Right lobe of liver (tissue), 6 donors: ENCODE measurements at regions not wholly inside any gene's neighbourhood (a gene's known extent, or its start where the extent isn't known, plus 50 kb on each side); places are given as distances from the start of the nearest gene placed in this dataset.

ENCODE experiments used
- ATAC-seq, 4 donors: fragments of 200-7000 bp; cut with Tn5 transposase; one replicate each; pipeline ENCODE4 v1.9.1; 2020; ENCODE audit warnings: mild to moderate bottlenecking in 4 of 4, moderate library complexity in 4 of 4
- DNase-seq, 3 donors: peaks; one replicate each; pipeline ENCODE4 v3.0.0-alpha.2; 2020
- H3K27ac ChIP-seq, 3 donors: fragments of 200-600 bp; one replicate each; pipeline ENCODE4 v1.8.0; 2022
- H3K27me3 ChIP-seq, 2 donors: fragments of 200-600 bp; one replicate each; pipeline ENCODE4 v1.8.0; 2022
- H3K36me3 ChIP-seq, 4 donors: fragments of 200-600 bp; sonication (generic) in 1 of 4; one replicate each; pipeline versions ENCODE4 v1.5.1 to v1.8.0; 2017 to 2022; ENCODE audit warnings: control low read depth in 1 of 4
- H3K4me1 ChIP-seq, 4 donors: fragments of 200-600 bp; sonication (generic) in 1 of 4; one replicate each; pipeline versions ENCODE4 v1.5.1 to v1.8.0; 2017 to 2022; ENCODE audit warnings: control low read depth in 1 of 4
- H3K4me3 ChIP-seq, 3 donors: fragments of 200-600 bp; one replicate each; pipeline ENCODE4 v1.8.0; 2022
- H3K9me3 ChIP-seq, 4 donors: fragments of 200-600 bp; sonication (generic) in 1 of 4; one replicate each; pipeline versions ENCODE4 v1.5.1 to v1.8.0; 2017 to 2022; ENCODE audit warnings: control low read depth in 1 of 4
- POLR2A ChIP-seq: fragments of 450-650 bp; IDR thresholded peaks from one replicate; pipeline ENCODE4 v1.6.1; 2017; ENCODE audit warnings: antibody characterized with exemption, mild to moderate bottlenecking
- WGBS: methylation state at CpG from one replicate; pipeline ENCODE4 v1.1.6; 2018; ENCODE audit warnings: low coverage, low lambda C conversion rate; ENCODE audit not compliant: insufficient coverage; ENCODE audit errors: missing lambda C conversion rate; 5-methylcytosine and 5-hydroxymethylcytosine counted together
- intact Hi-C, 2 donors: fragments of 100-400 bp; cut with DNase I; formaldehyde crosslinking; loops; one replicate each; pipeline versions ENCODE4 v1.11.2 to v1.14.1; 2022
- TF ChIP-seq, protein P1 (sequence below), 4 donors: fragments of 200-600 bp in 3 of 4; fragments of 450-650 bp in 1 of 4; IDR thresholded peaks; one replicate each; pipeline versions ENCODE4 v1.5.1 to v1.8.0; 2016 to 2022; ENCODE audit warnings: antibody characterized with exemption in 4 of 4, mild to moderate bottlenecking in 2 of 4
- donor health status: DM: no; HTN: yes; CAD: no.
- donor health status: DM: no; HTN: no; CAD: no.
- donor health status: DM: no; HTN: no; CAD: no.
- donor health status: DM: no; HTN: yes; CAD: no.
- donor health status: DM: no; HTN: yes; CAD: no.

DNA sequence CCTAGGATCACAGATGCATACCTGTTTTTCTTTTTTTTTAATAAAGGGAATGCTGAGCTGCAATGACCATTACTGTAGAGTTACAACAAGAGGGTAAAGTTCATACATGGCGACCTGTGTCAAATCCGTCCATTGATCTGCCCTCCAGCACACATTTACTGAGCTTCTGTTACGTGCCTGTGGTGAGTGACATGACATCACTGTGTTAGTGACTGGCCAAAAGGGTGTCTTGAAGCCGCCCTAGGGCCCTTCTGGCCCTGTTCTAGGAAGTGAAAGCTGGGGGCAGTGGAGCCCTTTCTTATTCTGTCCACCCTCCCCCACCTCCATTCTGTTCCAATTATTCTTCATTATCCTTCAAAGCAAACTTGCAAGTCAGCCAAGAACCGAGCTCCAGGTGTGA lies 66.3 kb downstream of the ZIC5 start:
- Histone ChIP-seq H3K9me3 (no peaks in the 10 kb centered on the region), H3K27ac (no peak overlapping the region), H3K4me1 (peaks cover 0 to 26% (median 12%) of the 10 kb centered on the region in 4 donors), H3K27me3 (no peaks in the 10 kb centered on the region), H3K36me3 (no peaks in the 10 kb centered on the region), H3K4me3 (no peak overlapping the region)
- 37% methylated on average over 5 of the region's 5 CpGs for WGBS
- no peak for DNase-seq
- intact Hi-C loops, result no loop called here
- peak in 3 of 4 donors; percentile 1 to 36 (median 1) for ATAC-seq
- TF ChIP-seq, protein P1, sequence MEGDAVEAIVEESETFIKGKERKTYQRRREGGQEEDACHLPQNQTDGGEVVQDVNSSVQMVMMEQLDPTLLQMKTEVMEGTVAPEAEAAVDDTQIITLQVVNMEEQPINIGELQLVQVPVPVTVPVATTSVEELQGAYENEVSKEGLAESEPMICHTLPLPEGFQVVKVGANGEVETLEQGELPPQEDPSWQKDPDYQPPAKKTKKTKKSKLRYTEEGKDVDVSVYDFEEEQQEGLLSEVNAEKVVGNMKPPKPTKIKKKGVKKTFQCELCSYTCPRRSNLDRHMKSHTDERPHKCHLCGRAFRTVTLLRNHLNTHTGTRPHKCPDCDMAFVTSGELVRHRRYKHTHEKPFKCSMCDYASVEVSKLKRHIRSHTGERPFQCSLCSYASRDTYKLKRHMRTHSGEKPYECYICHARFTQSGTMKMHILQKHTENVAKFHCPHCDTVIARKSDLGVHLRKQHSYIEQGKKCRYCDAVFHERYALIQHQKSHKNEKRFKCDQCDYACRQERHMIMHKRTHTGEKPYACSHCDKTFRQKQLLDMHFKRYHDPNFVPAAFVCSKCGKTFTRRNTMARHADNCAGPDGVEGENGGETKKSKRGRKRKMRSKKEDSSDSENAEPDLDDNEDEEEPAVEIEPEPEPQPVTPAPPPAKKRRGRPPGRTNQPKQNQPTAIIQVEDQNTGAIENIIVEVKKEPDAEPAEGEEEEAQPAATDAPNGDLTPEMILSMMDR (IDR thresholded peaks at IDR 0.05), result no peak
- no peak for TF ChIP-seq POLR2A

DNA sequence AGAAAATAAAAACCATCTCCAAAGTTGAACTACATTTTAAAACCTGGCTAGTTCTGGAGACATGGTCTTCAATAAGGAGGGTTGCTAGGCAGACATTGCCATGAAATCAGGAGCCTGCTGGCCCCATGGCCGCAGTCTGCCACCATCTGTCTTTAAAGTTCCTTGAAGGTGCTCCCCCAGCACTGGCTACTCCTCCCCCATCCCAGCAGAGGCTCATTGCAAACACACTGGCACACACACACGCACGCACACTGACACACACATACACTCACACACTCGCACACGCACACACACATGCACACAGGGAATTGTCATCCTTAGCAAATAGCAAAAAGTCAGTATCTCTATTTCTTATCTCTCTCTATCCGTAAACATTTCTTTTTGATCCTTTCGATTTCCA lies 68.4 kb downstream of the ZIC5 start:
- no peaks in the 10 kb centered on the region for H3K36me3 ChIP-seq
- intact Hi-C loops, result no loop called here
- TF ChIP-seq, protein P1 (IDR thresholded peaks at IDR 0.05), result no peak
- no peak for TF ChIP-seq POLR2A
- H3K4me1 ChIP-seq, result peaks cover 0 to 8% (median 3%) of the 10 kb centered on the region in 4 donors
- H3K9me3 ChIP-seq, result no peaks in the 10 kb centered on the region
- H3K4me3 ChIP-seq, result no peak overlapping the region
- no peak overlapping the region for H3K27ac ChIP-seq
- no peak for DNase-seq
- no peak for ATAC-seq
- 72% methylated on average over 5 of the region's 7 CpGs for WGBS
- no peaks in the 10 kb centered on the region for H3K27me3 ChIP-seq

DNA sequence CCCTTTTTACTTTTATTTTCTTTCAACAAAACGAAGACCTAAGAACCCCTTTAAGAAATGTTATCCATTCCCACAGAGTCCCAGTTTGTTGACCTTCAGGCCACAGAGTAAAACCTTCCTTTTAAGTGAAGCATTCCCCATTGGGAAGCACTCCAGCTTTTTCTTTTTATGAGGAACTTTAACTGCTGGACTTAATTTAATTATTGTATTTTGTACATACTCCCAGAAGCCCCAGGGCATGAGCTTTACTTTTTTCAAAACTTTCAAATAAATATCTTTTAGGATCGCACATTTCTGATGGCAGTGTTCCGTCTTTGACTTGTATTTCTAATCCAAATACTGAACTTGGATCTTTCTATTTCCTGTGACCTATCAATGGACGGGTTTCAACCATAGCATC lies 68.9 kb downstream of the ZIC5 start:
- TF ChIP-seq, protein P1 (IDR thresholded peaks at IDR 0.05), result no peak
- TF ChIP-seq POLR2A, result no peak
- no peaks in the 10 kb centered on the region for H3K36me3 ChIP-seq
- DNase-seq (no peak), ATAC-seq (no peak)
- no peaks in the 10 kb centered on the region for H3K27me3 ChIP-seq
- 67% methylated on average over 4 of the region's 4 CpGs for WGBS
- intact Hi-C loops, result no loop called here
- no peaks in the 10 kb centered on the region for H3K9me3 ChIP-seq
- H3K4me1 ChIP-seq, result peaks cover 0 to 3% (median under 1%) of the 10 kb centered on the region in 4 donors
- no peak overlapping the region for H3K4me3 ChIP-seq
- H3K27ac ChIP-seq, result no peak overlapping the region

DNA sequence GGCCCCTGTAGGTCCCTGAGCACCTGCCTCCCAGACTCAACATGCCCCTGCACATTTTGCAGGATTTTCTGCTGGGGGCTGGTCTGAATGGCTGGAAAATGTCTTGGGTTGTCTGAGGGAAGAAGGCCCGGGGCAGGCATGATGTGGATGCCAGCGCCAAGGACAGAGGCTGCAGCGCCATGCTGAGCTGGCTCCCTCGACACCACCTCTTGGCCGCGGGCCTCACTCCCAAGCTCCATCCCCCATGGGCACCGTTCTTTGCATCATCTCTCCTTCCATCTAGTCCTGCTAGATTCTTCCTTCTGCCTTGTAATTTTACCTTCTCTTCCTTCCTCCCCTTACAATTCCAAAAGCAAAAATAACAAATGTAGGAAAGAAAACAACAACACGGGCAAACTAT lies 70.6 kb downstream of the ZIC5 start:
- H3K27me3 ChIP-seq, result no peaks in the 10 kb centered on the region

More for the DNA sequence above, 70.6 kb downstream of the ZIC5 start:
- Histone ChIP-seq H3K36me3 (no peaks in the 10 kb centered on the region), H3K4me3 (no peak overlapping the region), H3K27ac (no peak overlapping the region), H3K9me3 (no peaks in the 10 kb centered on the region), H3K4me1 (no peaks in the 10 kb centered on the region)
- intact Hi-C loops, result no loop called here
- TF ChIP-seq, protein P1 (IDR thresholded peaks at IDR 0.05), result no peak
- no peak for TF ChIP-seq POLR2A
- DNase-seq (no peak), ATAC-seq (peak in 1 of 4 donors; percentile 13)
- WGBS, result 90% methylated on average over 2 of the region's 8 CpGs
